ENCODE measurements at regions not wholly inside any gene's neighbourhood (a gene's known extent, or its start where the extent isn't known, plus 50 kb on each side); places are given as distances from the start of the nearest gene placed in this dataset.

DNA sequence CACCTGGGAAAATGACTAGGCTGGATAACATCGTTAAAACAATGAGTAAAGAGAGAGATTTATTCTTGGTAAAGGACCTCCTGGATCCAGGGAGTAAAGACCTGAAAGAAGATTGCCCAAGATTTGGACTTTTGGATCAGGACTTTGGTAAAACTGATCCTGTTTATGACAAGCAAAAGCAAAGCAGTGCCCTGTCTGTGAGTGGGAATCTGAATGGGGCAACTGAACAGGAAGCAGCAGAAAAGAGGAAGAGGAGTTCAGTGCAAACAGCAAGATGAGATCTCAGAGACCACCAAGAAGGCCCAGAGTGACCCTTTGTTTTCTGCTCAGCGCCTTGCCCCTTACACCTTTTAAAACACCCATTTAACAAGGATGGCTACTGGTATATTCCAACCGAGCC lies 122.0 kb downstream of the VPREB1 start:
- POLR2A ChIA-PET (ENCODE audit: partially characterized antibody) = no interaction called here
- Histone ChIP-seq H3K27ac (ENCODE audit: low read depth, low read length) (no peak overlapping the region), H2BK12ac (ENCODE audit: low read depth, low read length) (no peak overlapping the region), H3K79me1 (ENCODE audit: low read depth, low read length) (no peaks in the 10 kb centered on the region), H3K4me3 (ENCODE audit: extremely low read depth in 1 of 4, insufficient read depth in 2 of 4, low read depth in 3 of 4, low read length in 4 of 4) (no peak overlapping the region), H4K20me1 (replicated peaks in 1 of 2; ENCODE audit: control insufficient read depth in 1 of 2, insufficient read depth in 2 of 2, low read length in 2 of 2) (peaks cover 3% of the 10 kb centered on the region in 2 experiments), H4K91ac (replicated peaks; ENCODE audit: insufficient read length, low read length) (no peak overlapping the region), H2AK5ac (ENCODE audit: low read depth, low read length) (no peak overlapping the region), H3K14ac (ENCODE audit: insufficient read length) (no peak overlapping the region), H3K23ac (ENCODE audit: insufficient read length) (no peak overlapping the region), H3K4me1 (replicated peaks in 1 of 4; ENCODE audit: control insufficient read depth in 3 of 4, insufficient read depth in 4 of 4, low read length in 3 of 4) (no peaks in the 10 kb centered on the region), H3K18ac (ENCODE audit: extremely low read depth, low read length) (no peak overlapping the region), H3K27me3 (replicated peaks in 1 of 4; ENCODE audit: control insufficient read depth in 3 of 4, extremely low read depth in 1 of 4, insufficient read depth in 3 of 4, low read length in 3 of 4) (peaks cover 77 to 100% (median 96%) of the 10 kb centered on the region in 4 experiments), H3K9ac (replicated peaks in 1 of 4; ENCODE audit: extremely low read depth in 1 of 4, low read depth in 3 of 4, low read length in 3 of 4) (no peak overlapping the region), H3K56ac (replicated peaks; ENCODE audit: insufficient read length, low read depth, low read length) (no peak overlapping the region), H2BK20ac (ENCODE audit: low read length) (no peak overlapping the region), H4K5ac (ENCODE audit: insufficient read length, low read depth, low read length) (no peak overlapping the region), H3K4ac (replicated peaks; ENCODE audit: insufficient read length, low read depth, low read length) (no peak overlapping the region), H2BK120ac (replicated peaks; ENCODE audit: low read depth, low read length) (no peak overlapping the region), H2AFZ (ENCODE audit: low read length) (no peak overlapping the region), H2BK15ac (ENCODE audit: low read length) (no peak overlapping the region), H2BK5ac (ENCODE audit: low read depth, low read length) (no peak overlapping the region), H4K8ac (ENCODE audit: extremely low read depth, insufficient read depth, low read length) (no peak overlapping the region), H3K36me3 (ENCODE audit: control insufficient read depth in 2 of 4, insufficient read depth in 4 of 4, low read length in 3 of 4) (no peaks in the 10 kb centered on the region), H3K23me2 (ENCODE audit: low read depth, low read length) (no peaks in the 10 kb centered on the region), H3K9me3 (ENCODE audit: insufficient read depth in 2 of 2, low read depth in 1 of 2, low read length in 1 of 2) (no peaks in the 10 kb centered on the region), H3K79me2 (ENCODE audit: control insufficient read depth in 1 of 2, insufficient read depth in 2 of 2, low read length in 2 of 2) (no peaks in the 10 kb centered on the region), H3K4me2 (ENCODE audit: insufficient read depth in 1 of 2, low read depth in 2 of 2, low read length in 2 of 2) (no peak overlapping the region)
- CTCF ChIA-PET (ENCODE audit: partially characterized antibody) = interaction anchor here (0.9 to 1.1 kb wide), 2 partner anchors 12 to 24 kb away, joined by 3 read pairs; no protein-coding TSS in a partner anchor
- DNase-seq (ENCODE audit: low read depth in 1 of 2, low spot score in 2 of 2) = no peak
- FAIRE-seq = no peak
- WGBS, 2 experiments (ENCODE audit: extremely low coverage in 1 of 2, insufficient coverage in 1 of 2, insufficient read length in 1 of 2, insufficient replicate concordance in 2 of 2, low coverage in 1 of 2, low lambda C conversion rate in 2 of 2, missing lambda C conversion rate in 1 of 2) = 26% methylated on average over 3 of the region's 3 CpGs; no CpG with 5 or more reads in 1 of the 2 experiments
- TF ChIP-seq SIX5 (IDR thresholded peaks at IDR 0.05; ENCODE audit: low read depth, low read length) = no peak
- no peak for TF ChIP-seq GABPA (IDR thresholded peaks at IDR 0.05; ENCODE audit: borderline replicate concordance, insufficient read depth, low read length)
- no peak for TF ChIP-seq RBBP5 (IDR thresholded peaks at IDR 0.05; ENCODE audit: borderline replicate concordance, low read depth, low read length)
- TF ChIP-seq TBP (IDR thresholded peaks at IDR 0.05; ENCODE audit: low read depth, low read length) = no peak
- TF ChIP-seq, protein P1, sequence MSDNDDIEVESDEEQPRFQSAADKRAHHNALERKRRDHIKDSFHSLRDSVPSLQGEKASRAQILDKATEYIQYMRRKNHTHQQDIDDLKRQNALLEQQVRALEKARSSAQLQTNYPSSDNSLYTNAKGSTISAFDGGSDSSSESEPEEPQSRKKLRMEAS (IDR thresholded peaks at IDR 0.05) = no peak
- TF ChIP-seq PHF8 (conservative IDR thresholded peaks at IDR 0.05; ENCODE audit: low read depth, low read length) = no peak
- TF ChIP-seq CTBP2 (IDR thresholded peaks at IDR 0.05; ENCODE audit: borderline replicate concordance, insufficient read depth, insufficient read length, low read length) = no peak
- TF ChIP-seq ASH2L (IDR thresholded peaks at IDR 0.05; ENCODE audit: low read length) = no peak
- TF ChIP-seq JUND (IDR thresholded peaks at IDR 0.05; ENCODE audit: low read length) = no peak
- TF ChIP-seq SIN3A (conservative IDR thresholded peaks at IDR 0.05 in 1 of 2, IDR thresholded peaks at IDR 0.05 in 1 of 2; ENCODE audit: low read depth in 1 of 2, low read length in 2 of 2) = no peak
- no peak for TF ChIP-seq KDM1A (IDR thresholded peaks at IDR 0.05; ENCODE audit: borderline replicate concordance, low read length)
- TF ChIP-seq BCL11A (IDR thresholded peaks at IDR 0.05; ENCODE audit: low read depth in 2 of 2, low read length in 2 of 2) = no peak
- TF ChIP-seq TCF12 (IDR thresholded peaks at IDR 0.05; ENCODE audit: low read depth, low read length) = no peak
- TF ChIP-seq CEBPB (IDR thresholded peaks at IDR 0.05; ENCODE audit: low read depth, low read length) = no peak
- no peak for TF ChIP-seq CBX5 (IDR thresholded peaks at IDR 0.05; ENCODE audit: low read depth, low read length)
- TF ChIP-seq SP1 (IDR thresholded peaks at IDR 0.05; ENCODE audit: low read depth, low read length) = no peak

Measured in H1 (cell line).